Panc1 (cell line): ENCODE measurements at regions not wholly inside any gene's neighbourhood (a gene's known extent, or its start where the extent isn't known, plus 50 kb on each side); places are given as distances from the start of the nearest gene placed in this dataset.

Experiments
- ATAC-seq: fragments of 200-7000 bp; cut with Tn5 transposase; 2 replicates; pipeline ENCODE4 v1.9.1; 2020; ENCODE audit warnings: mild to moderate bottlenecking, moderate library complexity
- BruUV-seq: library from RNA; stranded (reverse); fragments of 400-500 nt; replicated peaks from 2 replicates; lab custom pipeline; 2021; lab: Mats Ljungman, UMichigan
- CTCF ChIA-PET: fragments of 300-600 bp; sonication (Branson Sonifier 250); formaldehyde crosslinking; loops from one replicate; lab custom pipeline; 2022; ENCODE audit warnings: antibody characterized with exemption; lab: Charles Lee
- POLR2A ChIA-PET: fragments of 300-600 bp; sonication (Branson Sonifier 250); formaldehyde crosslinking; loops from one replicate; lab custom pipeline; 2022; ENCODE audit warnings: antibody characterized with exemption; lab: Charles Lee
- DNase-seq: peaks from one replicate; pipeline ENCODE4 v3.0.0-alpha.2; 2010; ENCODE audit warnings: low read depth, low spot score
- H3K27ac ChIP-seq: 2 replicates; pipeline ENCODE4 v1.5.1; 2011; ENCODE audit warnings: mild to moderate bottlenecking, low read length, inconsistent platforms
- H3K27me3 ChIP-seq: fragments of 200-500 bp; sonication (Bioruptor generic); 2 replicates; pipeline ENCODE4 v1.6.0; 2014; ENCODE audit warnings: low read length, inconsistent platforms; ENCODE audit not compliant: control insufficient read depth, insufficient read depth
- H3K36me3 ChIP-seq: fragments of 200-500 bp; sonication (Bioruptor generic); 2 replicates; pipeline ENCODE4 v1.5.1; 2014; ENCODE audit warnings: inconsistent platforms, mild to moderate bottlenecking, low read length, moderate library complexity; ENCODE audit not compliant: control insufficient read depth, insufficient read depth
- H3K4me1 ChIP-seq: 2 replicates; pipeline ENCODE4 v1.5.1; 2011; ENCODE audit warnings: inconsistent platforms, mild to moderate bottlenecking, low read length, moderate library complexity; ENCODE audit not compliant: control insufficient read depth, insufficient read depth
- H3K4me3 ChIP-seq, 2 experiments: 2 replicates each; pipeline ENCODE4 v1.5.1; 2011 to 2012; ENCODE audit warnings: low read depth in 2 of 2, low read length in 2 of 2, mild to moderate bottlenecking in 2 of 2, inconsistent platforms in 1 of 2, moderate library complexity in 1 of 2
- H3K9me3 ChIP-seq: fragments of 200-500 bp; sonication (Bioruptor generic); 2 replicates; pipeline ENCODE4 v1.5.1; 2014; ENCODE audit warnings: low read depth, mild to moderate bottlenecking, inconsistent platforms, low read length, moderate library complexity; ENCODE audit not compliant: control insufficient read depth, insufficient read depth
- POLR2AphosphoS5 ChIP-seq: IDR thresholded peaks from 2 replicates; pipeline ENCODE4 v1.6.1; 2012; ENCODE audit warnings: mild to moderate bottlenecking, low read depth, low read length, moderate library complexity
- SIN3A ChIP-seq: IDR thresholded peaks from 2 replicates; pipeline ENCODE4 v1.6.1; 2012; ENCODE audit warnings: low read depth, mild to moderate bottlenecking, low read length, moderate library complexity, borderline replicate concordance; ENCODE audit not compliant: insufficient read depth
- TCF7L2 ChIP-seq: IDR thresholded peaks from 2 replicates; pipeline ENCODE4 v1.6.1; 2011; ENCODE audit warnings: mild to moderate bottlenecking, low read depth, low read length, inconsistent platforms
- in situ Hi-C: cut with HindIII; loops from 2 replicates; pipeline ENCODE4 v1.10.0; 2016; ENCODE audit warnings: low sequenced_read_pairs, low pct_unique_long_range_greater_than_20kb
- intact Hi-C: fragments of 100-400 bp; cut with micrococcal nuclease; formaldehyde crosslinking; loops from one replicate; pipeline ENCODE4 v1.10.0; 2022; ENCODE audit not compliant: unreplicated experiment
- TF ChIP-seq, protein P1 (sequence below), 2 experiments: IDR thresholded peaks; 2 replicates each; pipeline ENCODE4 v1.6.1; 2011 to 2012; ENCODE audit warnings: low read depth in 2 of 2, control low read depth in 1 of 2, low read length in 1 of 2, mild to moderate bottlenecking in 1 of 2, moderate library complexity in 1 of 2; ENCODE audit not compliant: insufficient read depth in 1 of 2
- TF ChIP-seq, protein P2 (sequence below): fragments of 450-650 bp; IDR thresholded peaks from 2 replicates; pipeline ENCODE4 v1.5.1; 2017; ENCODE audit warnings: mild to moderate bottlenecking

DNA sequence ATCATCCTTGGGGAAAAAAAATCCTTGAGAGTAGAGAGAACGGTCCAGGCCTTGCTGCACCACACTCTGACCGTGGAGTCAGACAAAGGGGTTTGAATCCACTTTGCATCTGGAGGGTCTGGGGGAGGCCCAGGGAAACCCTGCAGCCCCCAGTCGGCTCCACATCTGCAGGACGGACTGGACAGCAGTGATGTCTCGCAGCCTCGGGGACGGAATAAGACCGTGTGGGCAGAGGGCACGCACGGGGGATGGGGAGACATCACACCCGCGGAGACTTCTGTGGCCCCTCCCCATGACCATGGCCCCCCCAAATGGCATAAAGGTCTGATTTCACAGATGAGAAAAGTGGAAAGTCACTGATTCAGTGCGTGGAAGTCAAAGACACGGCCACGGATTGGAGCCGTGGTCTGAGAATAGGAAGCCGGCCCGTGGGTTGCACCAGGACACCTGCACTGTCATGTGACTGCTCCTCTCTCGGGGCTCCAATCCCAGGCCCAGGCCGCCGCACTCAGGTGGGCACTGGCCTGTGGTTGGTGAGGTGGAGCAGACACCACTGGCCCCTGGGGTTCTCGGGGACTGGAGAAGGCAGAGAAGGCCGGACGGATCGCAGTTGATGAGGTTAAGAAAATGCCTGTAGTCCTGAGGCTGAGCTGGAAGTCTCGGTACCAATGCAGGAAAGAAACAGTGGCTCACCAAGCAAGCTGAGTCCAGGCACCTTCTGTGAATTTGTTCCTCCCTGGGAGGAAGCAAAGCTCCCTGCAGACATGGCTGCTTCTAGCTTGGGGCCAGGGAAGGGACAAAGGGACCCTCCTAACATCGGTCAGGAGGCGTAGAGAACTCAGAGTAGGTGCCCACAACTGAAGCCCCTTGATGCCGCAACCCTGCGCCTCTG, 61.8 kb downstream of the RTP5 start:
- CTCF ChIA-PET = interaction anchor here (0.6 kb wide), 1 partner anchor 117 kb away, joined by 4 read pairs; no protein-coding TSS in a partner anchor
- no peak for TF ChIP-seq POLR2AphosphoS5
- TF ChIP-seq TCF7L2 = no peak
- no peak for TF ChIP-seq SIN3A
- TF ChIP-seq, protein P1, sequence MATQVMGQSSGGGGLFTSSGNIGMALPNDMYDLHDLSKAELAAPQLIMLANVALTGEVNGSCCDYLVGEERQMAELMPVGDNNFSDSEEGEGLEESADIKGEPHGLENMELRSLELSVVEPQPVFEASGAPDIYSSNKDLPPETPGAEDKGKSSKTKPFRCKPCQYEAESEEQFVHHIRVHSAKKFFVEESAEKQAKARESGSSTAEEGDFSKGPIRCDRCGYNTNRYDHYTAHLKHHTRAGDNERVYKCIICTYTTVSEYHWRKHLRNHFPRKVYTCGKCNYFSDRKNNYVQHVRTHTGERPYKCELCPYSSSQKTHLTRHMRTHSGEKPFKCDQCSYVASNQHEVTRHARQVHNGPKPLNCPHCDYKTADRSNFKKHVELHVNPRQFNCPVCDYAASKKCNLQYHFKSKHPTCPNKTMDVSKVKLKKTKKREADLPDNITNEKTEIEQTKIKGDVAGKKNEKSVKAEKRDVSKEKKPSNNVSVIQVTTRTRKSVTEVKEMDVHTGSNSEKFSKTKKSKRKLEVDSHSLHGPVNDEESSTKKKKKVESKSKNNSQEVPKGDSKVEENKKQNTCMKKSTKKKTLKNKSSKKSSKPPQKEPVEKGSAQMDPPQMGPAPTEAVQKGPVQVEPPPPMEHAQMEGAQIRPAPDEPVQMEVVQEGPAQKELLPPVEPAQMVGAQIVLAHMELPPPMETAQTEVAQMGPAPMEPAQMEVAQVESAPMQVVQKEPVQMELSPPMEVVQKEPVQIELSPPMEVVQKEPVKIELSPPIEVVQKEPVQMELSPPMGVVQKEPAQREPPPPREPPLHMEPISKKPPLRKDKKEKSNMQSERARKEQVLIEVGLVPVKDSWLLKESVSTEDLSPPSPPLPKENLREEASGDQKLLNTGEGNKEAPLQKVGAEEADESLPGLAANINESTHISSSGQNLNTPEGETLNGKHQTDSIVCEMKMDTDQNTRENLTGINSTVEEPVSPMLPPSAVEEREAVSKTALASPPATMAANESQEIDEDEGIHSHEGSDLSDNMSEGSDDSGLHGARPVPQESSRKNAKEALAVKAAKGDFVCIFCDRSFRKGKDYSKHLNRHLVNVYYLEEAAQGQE (IDR thresholded peaks at IDR 0.05; ENCODE audit: insufficient read depth in 1 of 2, low read depth in 2 of 2, low read length in 1 of 2) = no peak
- TF ChIP-seq, protein P2, sequence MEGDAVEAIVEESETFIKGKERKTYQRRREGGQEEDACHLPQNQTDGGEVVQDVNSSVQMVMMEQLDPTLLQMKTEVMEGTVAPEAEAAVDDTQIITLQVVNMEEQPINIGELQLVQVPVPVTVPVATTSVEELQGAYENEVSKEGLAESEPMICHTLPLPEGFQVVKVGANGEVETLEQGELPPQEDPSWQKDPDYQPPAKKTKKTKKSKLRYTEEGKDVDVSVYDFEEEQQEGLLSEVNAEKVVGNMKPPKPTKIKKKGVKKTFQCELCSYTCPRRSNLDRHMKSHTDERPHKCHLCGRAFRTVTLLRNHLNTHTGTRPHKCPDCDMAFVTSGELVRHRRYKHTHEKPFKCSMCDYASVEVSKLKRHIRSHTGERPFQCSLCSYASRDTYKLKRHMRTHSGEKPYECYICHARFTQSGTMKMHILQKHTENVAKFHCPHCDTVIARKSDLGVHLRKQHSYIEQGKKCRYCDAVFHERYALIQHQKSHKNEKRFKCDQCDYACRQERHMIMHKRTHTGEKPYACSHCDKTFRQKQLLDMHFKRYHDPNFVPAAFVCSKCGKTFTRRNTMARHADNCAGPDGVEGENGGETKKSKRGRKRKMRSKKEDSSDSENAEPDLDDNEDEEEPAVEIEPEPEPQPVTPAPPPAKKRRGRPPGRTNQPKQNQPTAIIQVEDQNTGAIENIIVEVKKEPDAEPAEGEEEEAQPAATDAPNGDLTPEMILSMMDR = no peak
- ATAC-seq (peak; percentile 54; the same call in 1 of the 2 replicates), DNase-seq (no peak)
- intact Hi-C loops (no loop called here), in situ Hi-C loops (no loop called here)
- no TSS peak for BruUV-seq
- POLR2A ChIA-PET = no interaction called here
- Histone ChIP-seq H3K9me3 (peaks cover 3% of the 10 kb centered on the region; the same call in 1 of the 2 replicates), H3K4me3 (no peak overlapping the region), H3K27me3 (no peaks in the 10 kb centered on the region), H3K27ac (no peak overlapping the region), H3K4me1 (peaks cover 6% of the 10 kb centered on the region; the same call in 1 of the 2 replicates), H3K36me3 (no peaks in the 10 kb centered on the region)

DNA sequence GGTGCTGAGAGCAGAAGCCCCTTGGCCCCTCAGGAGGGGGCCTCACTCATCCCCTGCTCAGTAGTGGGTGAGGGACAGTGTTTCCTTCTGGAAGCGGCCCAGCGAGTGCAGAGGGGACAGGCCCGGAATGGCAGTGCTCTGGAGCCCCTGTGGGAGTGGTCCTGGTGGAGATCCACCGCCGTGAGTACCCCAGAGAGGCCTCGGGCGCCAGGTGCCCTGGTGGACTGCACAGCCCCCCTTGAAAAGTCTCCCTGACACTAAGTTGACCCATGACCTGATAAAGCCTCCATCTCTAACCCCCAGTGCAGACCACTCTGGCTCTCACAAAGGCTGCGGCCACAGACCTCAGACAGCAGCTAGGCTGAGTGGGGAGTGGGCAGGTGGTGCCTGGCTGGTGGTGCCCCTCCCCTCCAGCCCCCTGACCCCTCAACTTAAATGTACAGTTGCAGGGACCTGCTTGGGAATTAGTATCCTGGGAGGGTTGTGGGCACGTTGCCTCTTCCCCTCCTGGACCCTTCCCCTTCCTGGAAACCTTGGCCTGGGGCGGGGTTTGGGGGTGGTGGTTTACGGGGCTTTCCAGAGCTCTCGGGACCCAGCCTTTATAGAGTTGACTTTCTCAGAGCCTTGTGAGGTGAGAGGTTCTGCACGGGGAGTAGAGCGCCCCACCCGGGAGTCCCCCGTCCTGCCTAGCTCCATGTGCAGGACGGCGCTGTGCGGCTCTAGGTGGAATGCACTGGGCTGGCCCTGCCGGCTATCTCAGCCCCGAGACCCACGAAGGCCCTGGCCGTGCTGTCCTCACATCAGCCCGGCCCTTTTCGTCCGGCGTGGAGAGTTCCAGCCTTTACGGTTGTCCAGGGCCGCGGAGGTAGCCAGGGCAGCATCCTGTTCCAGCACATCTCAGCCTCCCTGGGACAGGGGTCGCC, 62.7 kb downstream of the RTP5 start:
- in situ Hi-C loops (no loop called here), intact Hi-C loops (no loop called here)
- no peak overlapping the region for H3K27ac ChIP-seq
- ChIA-PET CTCF (no interaction called here), POLR2A (no interaction called here)
- TF ChIP-seq TCF7L2 (no peak), SIN3A (no peak), POLR2AphosphoS5 (no peak)
- TF ChIP-seq, protein P2 = no peak
- TF ChIP-seq, protein P1 (IDR thresholded peaks at IDR 0.05; ENCODE audit: insufficient read depth in 1 of 2, low read depth in 2 of 2, low read length in 1 of 2) = no peak
- no peak overlapping the region for H3K4me3 ChIP-seq
- no peaks in the 10 kb centered on the region for H3K27me3 ChIP-seq
- no TSS peak for BruUV-seq
- H3K4me1 ChIP-seq = peaks cover 6% of the 10 kb centered on the region; the same call in 1 of the 2 replicates
- H3K9me3 ChIP-seq = peaks cover 3% of the 10 kb centered on the region; the same call in 1 of the 2 replicates
- no peaks in the 10 kb centered on the region for H3K36me3 ChIP-seq
- DNase-seq = no peak
- ATAC-seq = no peak
